ENCODE measurements at regions not wholly inside any gene's neighbourhood (a gene's known extent, or its start where the extent isn't known, plus 50 kb on each side); places are given as distances from the start of the nearest gene placed in this dataset.

DNA sequence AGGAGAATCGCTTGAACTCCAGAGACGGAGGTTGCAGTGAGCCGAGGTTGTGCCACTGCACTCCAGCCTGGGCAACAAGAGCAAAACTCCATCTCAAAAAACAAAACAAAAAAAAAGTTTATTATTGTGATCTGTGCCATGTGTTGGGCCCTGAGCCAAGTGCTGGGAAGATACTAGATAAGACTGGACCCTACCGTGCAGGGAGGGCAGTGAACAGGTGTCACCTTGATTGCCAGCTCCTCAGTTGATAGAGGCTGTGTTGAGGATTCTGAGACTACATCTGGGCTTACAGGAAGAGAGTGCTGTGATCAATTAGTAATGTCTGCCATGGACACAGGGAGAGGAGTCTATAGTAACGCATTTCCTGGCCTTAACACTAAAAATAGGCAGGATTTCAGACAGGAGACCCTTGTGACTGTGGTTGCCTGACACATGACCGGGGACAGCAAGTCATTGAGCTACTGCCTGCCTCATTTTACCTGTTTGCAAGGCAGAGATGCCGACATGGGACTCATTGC is 201.5 kb downstream of the C9orf50 start:
- TF ChIP-seq, protein P1, sequence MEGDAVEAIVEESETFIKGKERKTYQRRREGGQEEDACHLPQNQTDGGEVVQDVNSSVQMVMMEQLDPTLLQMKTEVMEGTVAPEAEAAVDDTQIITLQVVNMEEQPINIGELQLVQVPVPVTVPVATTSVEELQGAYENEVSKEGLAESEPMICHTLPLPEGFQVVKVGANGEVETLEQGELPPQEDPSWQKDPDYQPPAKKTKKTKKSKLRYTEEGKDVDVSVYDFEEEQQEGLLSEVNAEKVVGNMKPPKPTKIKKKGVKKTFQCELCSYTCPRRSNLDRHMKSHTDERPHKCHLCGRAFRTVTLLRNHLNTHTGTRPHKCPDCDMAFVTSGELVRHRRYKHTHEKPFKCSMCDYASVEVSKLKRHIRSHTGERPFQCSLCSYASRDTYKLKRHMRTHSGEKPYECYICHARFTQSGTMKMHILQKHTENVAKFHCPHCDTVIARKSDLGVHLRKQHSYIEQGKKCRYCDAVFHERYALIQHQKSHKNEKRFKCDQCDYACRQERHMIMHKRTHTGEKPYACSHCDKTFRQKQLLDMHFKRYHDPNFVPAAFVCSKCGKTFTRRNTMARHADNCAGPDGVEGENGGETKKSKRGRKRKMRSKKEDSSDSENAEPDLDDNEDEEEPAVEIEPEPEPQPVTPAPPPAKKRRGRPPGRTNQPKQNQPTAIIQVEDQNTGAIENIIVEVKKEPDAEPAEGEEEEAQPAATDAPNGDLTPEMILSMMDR (conservative IDR thresholded peaks at IDR 0.05 in 1 of 2, IDR thresholded peaks at IDR 0.05 in 1 of 2; ENCODE audit: low read depth in 1 of 2, low read length in 2 of 2): no peak
- TF ChIP-seq EZH2 (IDR thresholded peaks at IDR 0.05; ENCODE audit: low read length, missing control alignments): no peak

Data from fibroblast of lung (primary cell).